DMS 273 (cell line): ENCODE measurements at regions not wholly inside any gene's neighbourhood (a gene's known extent, or its start where the extent isn't known, plus 50 kb on each side); places are given as distances from the start of the nearest gene placed in this dataset.
A peak's percentile ranks its signal among the peaks of the same experiment; 100 is the strongest.
"Not testable (repeated sequence)": the region's sequence is repeated elsewhere in the genome, so short reads cannot be mapped to it uniquely, and the experiment has no call there.

Experiments
- DNase-seq: peaks from one replicate; lab custom pipeline; 2025; ENCODE audit not compliant: unreplicated experiment; lab: John Stamatoyannopoulos, UW

DNA sequence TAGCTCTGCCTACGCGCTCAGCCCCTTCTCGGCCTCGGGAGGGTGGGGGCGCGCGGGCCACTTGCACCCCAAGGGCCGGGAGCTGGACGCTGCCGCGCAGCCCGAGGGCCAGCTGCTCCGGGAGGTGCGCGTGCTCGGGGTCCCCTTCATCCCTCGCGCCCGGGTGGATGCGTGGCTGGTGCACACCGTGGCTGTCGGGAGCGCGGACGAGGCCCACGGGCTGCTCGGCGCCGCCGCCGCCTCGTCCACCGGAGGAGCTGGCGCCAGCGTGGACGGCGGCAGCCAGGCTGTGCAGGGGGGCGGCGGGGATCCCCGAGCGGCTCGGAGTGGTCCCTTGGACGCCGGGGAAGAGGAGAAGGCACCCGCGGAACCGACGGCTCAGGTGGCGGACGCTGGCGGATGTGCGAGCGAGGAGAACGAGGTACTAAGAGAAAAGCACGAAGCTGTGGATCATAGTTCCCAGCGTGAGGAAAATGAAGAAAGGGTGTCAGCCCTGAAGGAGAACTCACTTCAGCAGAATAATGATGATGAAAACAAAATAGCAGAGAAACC is 69.8 kb downstream of the PMAIP1 start:
- not testable (repeated sequence) for DNase-seq

DNA sequence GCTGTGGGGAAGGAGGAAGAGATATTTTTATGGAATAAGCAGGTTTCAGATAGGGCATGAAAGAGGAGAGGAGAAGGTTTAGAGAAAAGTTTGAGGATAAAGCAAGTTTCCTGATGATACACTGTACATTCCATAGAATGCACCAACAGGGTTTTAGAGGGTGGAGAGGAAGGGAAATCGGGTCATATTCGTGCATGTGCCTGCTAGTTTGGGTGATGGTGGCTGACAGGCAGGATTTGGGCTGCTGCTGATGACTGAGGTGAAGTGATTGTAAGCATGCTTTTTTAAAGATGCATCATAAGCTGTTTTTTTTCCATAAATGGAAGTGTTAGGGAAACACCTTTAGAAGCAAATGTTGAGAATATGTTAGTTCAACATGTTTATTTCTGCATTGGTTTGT is 68.8 kb downstream of the PMAIP1 start:
- no peak for DNase-seq

DNA sequence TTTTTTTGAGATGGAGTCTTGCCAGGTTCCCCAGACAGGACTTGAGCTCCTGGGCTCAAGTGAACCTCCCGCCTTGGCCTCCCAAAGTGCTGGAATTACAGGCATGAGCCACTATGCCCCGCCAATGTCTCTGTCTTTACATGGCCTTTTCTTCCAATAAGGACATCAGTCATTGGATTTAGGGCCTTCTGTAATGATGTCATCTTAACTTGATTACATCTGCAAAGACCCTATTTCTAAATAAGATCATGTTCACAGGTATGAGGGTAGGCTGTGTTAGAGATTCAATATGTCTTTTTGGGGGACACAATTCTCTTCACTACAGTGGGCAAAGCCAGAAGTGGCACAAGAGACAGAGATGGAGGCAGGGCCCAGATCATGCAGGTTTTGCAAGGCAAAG is 68.1 kb downstream of the PMAIP1 start:
- no peak for DNase-seq

DNA sequence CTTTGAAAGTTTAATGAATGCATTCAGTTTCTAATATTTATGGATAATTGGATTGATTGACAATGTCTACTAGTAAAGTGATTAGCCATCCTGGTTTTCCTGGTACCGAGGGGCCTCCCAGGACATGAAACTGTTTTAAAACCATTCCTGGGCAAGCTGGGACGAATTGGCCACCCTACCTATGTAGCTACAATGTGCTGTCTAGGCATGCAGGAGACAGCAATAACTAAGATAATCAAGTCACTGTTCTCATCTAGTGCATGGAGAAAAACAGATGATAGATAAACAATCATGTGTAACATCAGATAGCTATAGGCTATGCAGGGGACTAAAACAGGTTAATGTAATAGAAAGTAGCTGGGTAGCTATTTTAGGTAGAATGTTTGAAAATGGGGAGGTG is 67.1 kb downstream of the PMAIP1 start:
- no peak for DNase-seq

DNA sequence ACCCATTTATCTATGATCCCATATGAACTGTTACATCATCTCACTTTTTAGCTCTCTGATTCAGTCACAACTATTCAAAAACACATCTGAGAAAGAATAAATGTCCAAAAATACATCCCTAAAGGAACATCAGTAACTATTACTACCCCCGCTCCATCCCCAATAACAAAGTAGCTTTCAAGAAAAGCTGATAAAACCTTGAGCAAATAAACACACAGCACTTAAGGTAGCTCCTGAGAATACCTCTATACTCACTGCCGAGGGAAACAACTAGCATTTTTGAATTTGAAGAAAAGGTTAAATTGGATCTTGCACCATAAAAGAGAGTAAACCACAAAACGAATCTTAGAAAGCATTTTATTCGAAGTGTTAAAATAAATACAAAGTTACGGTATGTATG is 63.4 kb downstream of the PMAIP1 start:
- DNase-seq = no peak

DNA sequence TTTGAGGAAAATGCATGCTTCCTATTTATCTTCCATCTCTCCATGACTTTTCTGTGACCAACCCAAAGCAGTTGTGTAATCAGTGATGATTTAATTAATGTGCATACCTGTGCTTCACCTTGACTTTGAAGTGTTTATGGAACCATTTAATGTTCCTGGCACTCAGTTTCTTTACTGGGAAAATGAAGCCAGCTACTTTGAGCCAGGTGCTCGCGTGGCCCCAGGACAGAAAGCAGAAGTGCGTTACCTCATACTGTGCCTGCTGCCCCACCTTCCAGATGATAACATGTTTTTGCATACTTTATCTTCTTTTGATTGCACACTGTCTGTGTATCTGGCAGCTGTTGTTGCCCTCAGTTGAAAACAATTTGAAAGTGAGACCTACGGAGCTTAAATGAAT is 61.3 kb downstream of the PMAIP1 start:
- peak; percentile 66 for DNase-seq

DNA sequence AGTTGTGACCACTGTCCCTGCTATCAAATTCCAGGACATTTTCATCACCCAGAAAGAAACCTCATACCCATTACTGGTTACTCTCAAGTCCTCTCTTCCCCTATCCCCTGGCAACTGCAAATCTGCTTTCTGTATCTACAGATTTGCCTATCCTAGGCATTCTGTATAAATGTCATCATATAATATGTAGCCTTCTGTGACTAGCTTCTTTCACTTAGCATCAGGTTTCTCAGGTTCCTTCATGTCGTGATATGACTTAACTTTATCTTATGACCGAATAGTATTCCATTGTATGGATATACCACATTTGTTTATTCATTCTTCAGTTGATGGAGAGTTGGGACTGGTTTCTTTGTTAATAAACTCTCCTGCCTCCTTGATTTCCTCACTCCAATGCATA is 60.5 kb downstream of the PMAIP1 start:
- no peak for DNase-seq

DNA sequence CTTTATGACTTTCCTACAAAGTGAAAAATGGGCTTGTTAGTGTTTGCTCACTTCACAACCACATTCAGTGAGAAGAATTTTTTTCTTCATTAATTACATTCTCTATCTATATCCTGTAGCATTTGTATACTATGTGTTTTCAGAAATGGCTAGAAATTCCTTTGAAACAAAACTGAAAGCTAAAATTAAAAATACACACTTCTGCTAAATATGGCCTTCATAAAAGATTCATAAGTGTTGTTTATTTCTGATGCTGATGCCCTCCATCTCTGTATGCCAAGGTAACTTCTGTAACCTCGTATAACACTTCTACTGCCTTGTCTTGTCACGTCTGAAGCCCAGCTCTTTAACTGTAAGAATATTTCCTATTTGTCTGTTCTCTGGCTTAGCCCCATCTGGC is 59.8 kb downstream of the PMAIP1 start:
- DNase-seq = no peak

DNA sequence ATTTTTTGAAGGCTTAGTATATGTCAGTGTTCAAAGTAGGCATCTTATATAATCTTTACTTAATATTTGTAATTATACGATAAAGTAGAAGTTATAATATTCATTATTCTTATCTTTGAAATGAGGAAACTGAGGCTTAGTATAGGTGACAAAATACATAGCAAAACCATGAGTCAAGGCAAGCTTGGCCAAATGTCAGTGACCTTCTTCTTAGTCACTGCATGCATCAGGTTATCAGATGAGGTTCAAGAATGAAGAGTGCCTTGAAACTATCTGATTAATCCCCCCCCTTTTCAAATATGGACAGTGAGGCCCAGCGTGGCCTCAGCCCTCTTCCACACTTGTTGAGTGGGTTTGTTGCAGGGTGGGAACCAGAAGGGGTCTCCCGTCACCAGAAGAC is 59.3 kb downstream of the PMAIP1 start:
- DNase-seq = no peak

DNA sequence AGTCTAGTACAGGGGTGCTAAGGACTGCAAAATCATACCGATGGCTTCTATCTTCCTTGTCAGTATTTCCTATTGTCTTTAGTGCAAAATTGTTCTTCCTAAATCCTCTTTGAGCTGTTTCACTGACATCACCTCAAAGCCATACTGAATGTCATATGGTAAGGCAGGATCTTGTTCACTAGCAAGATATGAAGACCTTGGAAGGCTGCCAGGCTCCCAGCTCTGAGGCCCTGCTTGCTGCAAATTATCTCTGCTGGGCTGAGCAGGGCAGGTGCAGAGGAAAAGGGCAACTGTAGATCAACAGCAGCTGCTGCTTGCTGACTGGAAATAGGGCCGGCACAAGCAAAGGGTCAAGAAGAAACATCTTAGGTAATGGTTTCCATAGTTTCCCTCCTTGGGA is 58.2 kb downstream of the PMAIP1 start:
- peak; percentile 99 for DNase-seq

DNA sequence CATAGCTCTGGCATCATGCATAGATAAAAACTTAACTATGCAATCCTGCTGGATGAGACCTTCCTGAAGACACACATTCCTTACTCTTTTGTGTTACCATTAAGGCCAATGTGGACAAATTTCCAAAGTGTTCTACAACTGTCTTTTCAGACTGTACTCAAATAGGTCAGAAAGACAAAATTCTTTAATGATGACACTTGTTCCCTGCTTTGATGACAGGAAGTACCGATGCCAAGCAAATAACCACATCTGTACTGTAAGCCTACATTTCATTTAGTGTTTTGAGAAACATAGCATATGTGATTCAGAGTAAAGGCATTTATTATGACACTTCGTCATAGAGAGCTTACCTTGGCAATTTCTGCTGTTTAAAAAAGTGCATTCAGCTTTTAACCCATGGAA is 55.0 kb downstream of the PMAIP1 start:
- no peak for DNase-seq

DNA sequence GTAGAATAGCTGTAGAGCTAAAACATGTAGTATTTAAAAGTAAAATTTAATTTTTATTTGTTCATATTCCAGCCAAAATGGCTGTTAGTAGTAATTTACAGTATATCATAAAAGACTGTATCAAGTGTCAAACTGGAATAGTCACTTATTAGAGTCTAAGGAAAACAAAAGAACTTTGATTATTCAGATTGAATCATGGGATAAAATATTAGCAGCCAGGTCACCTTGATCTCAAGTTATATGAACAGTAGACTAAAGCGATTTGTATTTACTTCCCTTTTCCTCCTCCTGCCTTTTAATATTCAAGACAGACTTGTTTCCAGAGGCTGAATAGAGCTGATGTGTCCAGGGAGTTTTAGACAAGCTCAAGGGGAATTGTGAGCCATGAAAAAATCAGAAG is 54.4 kb downstream of the PMAIP1 start:
- DNase-seq = no peak
